Neuron (in vitro differentiated cells): ENCODE measurements at regions not wholly inside any gene's neighbourhood (a gene's known extent, or its start where the extent isn't known, plus 50 kb on each side); places are given as distances from the start of the nearest gene placed in this dataset.

Experiments used
- H2AFZ ChIP-seq: one replicate; pipeline ENCODE4 v1.6.1; 2013; ENCODE audit warnings: low read depth, mild to moderate bottlenecking, inconsistent platforms, low read length, moderate library complexity
- H3K27me3 ChIP-seq: one replicate; pipeline ENCODE4 v1.6.1; 2013; ENCODE audit warnings: low read length; ENCODE audit not compliant: insufficient read depth
- H3K36me3 ChIP-seq: one replicate; pipeline ENCODE4 v1.6.1; 2013; ENCODE audit warnings: low read length; ENCODE audit not compliant: insufficient read depth
- H3K4me1 ChIP-seq: one replicate; pipeline ENCODE4 v1.6.1; 2013; ENCODE audit warnings: low read length; ENCODE audit not compliant: insufficient read depth
- H3K4me3 ChIP-seq: 2 replicates; pipeline ENCODE4 v1.5.1; 2013; ENCODE audit warnings: mild to moderate bottlenecking, low read length, moderate library complexity
- H3K9me3 ChIP-seq: one replicate; pipeline ENCODE4 v1.6.1; 2013; ENCODE audit warnings: low read length

DNA sequence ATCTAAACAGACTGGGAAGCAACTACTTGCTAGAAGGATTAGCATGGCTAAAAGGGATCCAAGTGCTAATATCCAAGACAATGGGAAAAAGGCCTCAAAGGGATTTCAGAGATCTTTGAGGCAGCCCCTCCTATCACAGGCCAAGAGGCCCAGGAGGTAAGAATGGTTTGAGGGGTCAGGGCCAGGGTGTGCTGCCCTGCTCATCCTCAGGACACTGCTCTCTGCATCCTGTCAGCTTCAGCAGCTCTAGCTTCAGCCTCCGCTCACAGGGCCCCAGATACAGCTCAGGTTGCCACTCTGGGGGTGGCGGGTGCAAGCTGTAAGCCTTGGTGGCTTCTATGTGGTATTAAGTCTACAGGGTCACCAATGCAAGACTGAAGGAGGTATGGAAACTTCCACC, 278.7 kb downstream of the PARP8 start:
- Histone ChIP-seq H3K27me3 (no peaks in the 10 kb centered on the region), H2AFZ (no peak overlapping the region), H3K36me3 (no peaks in the 10 kb centered on the region), H3K9me3 (no peaks in the 10 kb centered on the region), H3K4me3 (no peak overlapping the region), H3K4me1 (no peaks in the 10 kb centered on the region)

DNA sequence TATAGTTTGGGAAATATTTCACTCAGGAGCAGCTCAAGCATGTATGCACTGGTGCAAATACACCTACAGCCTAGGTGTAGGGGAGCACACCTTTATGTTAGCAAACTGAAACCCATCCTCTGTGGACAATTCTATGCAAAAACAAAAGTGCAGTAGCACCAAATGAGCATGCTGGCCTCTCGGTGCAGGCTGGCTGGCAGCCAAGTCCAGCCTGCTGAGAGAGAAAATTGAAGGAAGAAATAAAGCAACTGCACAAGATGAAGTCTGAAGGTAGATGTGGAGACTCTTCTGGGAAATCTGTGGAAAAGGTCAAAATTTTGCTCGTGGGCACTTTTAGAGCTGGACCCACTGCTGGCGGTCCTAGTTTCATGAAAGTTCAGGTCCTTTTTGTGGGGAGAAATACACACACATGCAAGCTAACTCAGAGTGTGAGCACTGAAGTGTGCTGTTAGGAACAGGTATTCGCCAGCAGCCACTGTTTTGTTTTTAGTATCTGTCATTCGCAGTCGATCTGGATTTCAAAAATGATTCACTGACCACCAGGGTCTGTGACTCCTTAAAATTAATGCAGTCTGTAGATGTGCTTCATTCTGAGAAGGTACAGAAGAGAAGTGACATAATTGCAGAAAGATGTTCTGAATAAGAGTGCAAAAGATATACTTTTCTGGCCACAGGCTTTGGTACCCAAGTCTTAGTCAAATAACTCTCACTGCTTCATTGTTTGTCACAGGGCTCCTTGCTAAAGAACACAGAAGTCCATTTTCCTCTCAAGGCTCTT, 281.7 kb downstream of the PARP8 start:
- Histone ChIP-seq H3K4me3 (no peak overlapping the region), H3K4me1 (no peaks in the 10 kb centered on the region), H3K9me3 (no peaks in the 10 kb centered on the region), H2AFZ (no peak overlapping the region), H3K36me3 (no peaks in the 10 kb centered on the region), H3K27me3 (no peaks in the 10 kb centered on the region)

DNA sequence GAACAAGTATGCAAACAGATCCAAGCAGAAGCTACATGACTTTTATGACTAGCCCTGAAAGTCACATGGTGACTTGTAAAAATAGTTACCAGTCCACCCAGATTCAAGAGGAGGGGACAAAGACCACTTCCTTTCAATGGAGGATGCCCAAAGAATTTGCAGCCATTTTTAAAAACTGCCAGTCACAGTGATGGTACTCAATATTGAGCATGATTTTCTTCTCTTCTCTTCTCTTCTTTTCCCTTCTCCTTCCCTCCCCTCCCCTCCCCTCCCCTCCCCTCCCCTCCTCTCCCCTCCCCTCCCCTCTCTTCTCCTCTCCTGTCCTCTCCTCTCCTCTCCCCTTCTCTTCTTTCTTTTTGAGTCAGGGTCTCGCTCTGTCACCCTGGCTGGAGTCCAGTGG, 286.9 kb downstream of the PARP8 start:
- no peaks in the 10 kb centered on the region for H3K4me1 ChIP-seq
- no peak overlapping the region for H2AFZ ChIP-seq
- H3K4me3 ChIP-seq: no peak overlapping the region
- H3K36me3 ChIP-seq: no peaks in the 10 kb centered on the region
- no peaks in the 10 kb centered on the region for H3K27me3 ChIP-seq
- H3K9me3 ChIP-seq: no peaks in the 10 kb centered on the region

DNA sequence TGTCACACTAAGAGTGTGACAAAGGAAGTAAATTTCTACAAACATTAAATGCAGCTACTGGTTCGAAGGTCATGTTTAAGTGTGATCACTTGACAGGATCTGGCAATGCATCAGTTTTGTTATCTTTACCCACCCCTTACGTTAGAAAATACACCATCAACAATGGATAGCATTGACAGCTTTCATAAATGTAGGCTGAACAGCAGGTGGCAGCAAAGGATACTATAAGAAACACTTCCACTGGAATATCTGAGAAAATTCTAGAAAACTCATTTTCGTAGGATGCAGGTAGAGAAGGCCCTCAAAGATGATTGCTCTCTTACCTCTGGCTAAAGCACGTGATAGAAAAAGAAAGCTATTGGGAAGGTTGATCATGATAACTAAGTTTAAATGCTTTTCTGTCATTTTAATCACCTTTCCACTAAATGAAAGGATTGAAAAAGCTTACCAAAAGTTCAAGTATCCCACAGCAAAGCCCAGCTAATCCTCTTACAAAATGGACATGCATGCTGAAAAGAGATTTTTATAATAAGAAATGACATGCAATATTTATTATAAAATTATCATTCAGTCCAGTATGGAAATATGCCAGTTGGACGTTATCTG, 292.5 kb downstream of the PARP8 start:
- H2AFZ ChIP-seq: no peak overlapping the region
- H3K27me3 ChIP-seq: peaks cover 7% of the 10 kb centered on the region
- H3K4me3 ChIP-seq: no peak overlapping the region
- no peaks in the 10 kb centered on the region for H3K9me3 ChIP-seq
- H3K36me3 ChIP-seq: no peaks in the 10 kb centered on the region
- H3K4me1 ChIP-seq: peaks cover 8% of the 10 kb centered on the region

DNA sequence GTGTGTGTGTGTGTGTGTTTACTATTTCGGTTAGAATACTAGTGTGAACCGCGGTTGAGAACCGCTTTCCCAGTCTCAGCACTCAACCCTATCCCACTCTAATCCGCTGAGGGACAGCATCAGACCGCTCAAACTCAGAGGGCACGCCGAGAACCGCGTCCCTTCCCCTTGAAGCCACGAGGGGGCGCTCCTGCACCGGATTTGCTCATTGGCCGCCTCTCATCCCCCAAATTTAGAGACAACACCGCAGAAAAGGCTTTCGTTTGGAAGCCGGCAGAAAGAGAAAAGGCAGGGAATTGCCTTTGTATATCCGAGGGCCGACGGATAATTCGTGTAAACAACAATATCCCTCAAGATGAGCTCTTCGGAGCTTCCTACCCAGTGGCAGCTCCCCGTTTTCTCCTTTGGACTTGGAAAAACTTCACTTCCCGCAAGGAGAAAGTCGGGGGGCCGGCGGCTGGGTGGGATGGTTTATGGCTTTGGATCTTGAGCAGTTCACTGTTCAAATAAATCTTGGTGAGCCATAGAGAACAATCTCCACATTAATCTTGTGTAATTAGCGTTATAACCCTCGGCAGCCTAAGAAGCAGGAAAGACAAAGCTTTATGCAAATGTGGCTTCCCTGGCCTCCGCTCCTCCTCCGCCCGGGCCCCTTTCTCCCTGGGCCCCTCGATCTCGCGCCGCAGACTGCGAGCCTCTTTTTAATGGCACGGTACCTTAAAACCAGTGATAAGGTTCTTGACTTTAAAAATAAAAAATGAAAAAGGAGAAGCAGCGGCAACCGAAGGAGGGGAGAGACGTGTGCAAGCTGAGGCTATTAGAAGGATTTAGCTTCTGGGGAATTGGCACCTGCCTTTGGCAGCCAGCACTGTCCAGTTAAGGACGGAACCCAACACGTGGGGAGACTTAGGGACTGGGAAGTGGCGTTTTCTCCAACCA, 296.8 kb downstream of the PARP8 start:
- peak overlapping the region; percentile 68 for H2AFZ ChIP-seq
- peaks cover 50% of the 10 kb centered on the region for H3K27me3 ChIP-seq
- H3K9me3 ChIP-seq: no peaks in the 10 kb centered on the region
- H3K36me3 ChIP-seq: no peaks in the 10 kb centered on the region
- peak overlapping the region; percentile 37 for H3K4me3 ChIP-seq
- H3K4me1 ChIP-seq: peaks cover 15% of the 10 kb centered on the region

DNA sequence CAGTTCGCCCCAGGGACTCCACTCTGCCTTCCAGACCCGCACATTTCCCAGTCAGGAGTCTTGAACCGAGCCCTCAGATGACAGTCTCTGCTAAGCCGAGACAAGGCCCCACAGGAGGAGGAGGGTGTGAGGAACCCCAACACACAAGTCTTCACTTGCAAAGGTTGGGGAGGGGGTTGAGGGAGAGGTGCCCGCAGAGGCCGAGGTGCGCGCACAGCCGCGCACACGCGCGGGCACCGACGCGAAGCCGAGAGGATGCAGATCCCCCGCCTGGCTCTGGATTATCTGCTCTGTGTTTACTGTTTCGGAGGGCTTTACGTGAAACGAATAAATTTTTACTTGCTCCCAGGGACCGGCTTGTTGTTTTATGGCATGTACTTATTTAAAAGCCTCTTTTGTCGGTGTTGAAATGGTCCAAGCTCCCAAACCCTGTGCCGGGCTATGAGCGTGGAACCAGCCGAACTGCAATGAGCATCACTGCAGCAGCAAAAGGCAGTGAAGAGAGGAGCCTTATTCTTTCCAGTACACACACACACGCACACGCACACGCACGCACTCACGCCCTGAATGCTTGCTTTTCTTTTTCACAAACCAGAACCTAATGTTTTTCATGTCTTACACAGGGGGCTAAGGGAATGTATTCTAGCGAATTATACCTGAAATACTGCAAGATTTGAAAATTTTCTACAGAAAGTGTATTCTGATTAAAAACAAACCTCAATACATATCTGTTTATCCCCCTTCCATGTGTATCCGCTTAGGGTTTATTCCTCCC, 297.7 kb downstream of the PARP8 start:
- peaks cover 23% of the 10 kb centered on the region for H3K4me1 ChIP-seq
- H3K27me3 ChIP-seq: peaks cover 59% of the 10 kb centered on the region
- no peak overlapping the region for H2AFZ ChIP-seq
- H3K9me3 ChIP-seq: no peaks in the 10 kb centered on the region
- no peaks in the 10 kb centered on the region for H3K36me3 ChIP-seq
- no peak overlapping the region for H3K4me3 ChIP-seq

DNA sequence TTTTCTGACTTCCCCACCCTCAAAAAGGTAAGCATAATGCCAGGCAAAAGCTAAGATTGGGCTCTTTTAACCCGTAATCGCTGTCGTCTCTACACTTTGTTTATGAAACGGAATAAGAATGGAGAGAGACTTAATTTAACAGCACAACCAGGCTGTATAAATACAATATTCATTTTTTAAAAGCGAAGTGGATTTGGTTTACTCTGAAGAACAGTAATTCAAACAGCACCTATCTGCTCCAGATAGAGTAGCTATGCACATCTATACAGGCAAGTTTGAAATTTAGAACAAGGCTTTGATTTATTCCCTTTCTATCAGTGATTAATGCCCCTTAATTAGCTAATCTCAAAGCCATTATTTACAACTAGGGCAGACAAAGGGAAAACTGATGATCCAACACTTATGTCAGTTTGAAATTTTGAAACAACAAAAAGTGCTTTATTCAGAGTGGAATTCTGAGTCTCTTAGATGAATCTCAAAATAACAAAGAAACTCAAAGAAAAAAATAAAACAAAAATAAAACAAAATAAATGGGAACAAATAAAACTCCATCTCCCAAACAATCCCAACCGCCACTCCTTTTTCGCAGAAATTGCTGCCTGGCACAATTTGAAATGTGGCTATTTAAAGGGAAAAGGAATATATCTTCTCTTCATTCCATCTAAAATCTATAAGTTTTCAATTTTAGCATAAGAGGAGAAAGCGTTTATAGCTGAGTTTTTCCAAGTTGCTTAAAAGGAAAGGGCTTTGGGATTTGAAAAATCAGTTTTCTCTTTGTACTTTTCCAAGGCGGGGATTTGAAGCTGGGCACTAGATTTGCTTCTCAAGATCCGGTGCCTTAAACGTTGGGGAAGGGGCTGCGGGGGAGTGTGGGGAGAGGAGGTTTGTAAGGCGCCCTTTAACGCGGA, 298.6 kb downstream of the PARP8 start:
- no peaks in the 10 kb centered on the region for H3K9me3 ChIP-seq
- no peak overlapping the region for H3K4me3 ChIP-seq
- peaks cover 30% of the 10 kb centered on the region for H3K4me1 ChIP-seq
- no peak overlapping the region for H2AFZ ChIP-seq
- H3K27me3 ChIP-seq: peaks cover 66% of the 10 kb centered on the region
- no peaks in the 10 kb centered on the region for H3K36me3 ChIP-seq

DNA sequence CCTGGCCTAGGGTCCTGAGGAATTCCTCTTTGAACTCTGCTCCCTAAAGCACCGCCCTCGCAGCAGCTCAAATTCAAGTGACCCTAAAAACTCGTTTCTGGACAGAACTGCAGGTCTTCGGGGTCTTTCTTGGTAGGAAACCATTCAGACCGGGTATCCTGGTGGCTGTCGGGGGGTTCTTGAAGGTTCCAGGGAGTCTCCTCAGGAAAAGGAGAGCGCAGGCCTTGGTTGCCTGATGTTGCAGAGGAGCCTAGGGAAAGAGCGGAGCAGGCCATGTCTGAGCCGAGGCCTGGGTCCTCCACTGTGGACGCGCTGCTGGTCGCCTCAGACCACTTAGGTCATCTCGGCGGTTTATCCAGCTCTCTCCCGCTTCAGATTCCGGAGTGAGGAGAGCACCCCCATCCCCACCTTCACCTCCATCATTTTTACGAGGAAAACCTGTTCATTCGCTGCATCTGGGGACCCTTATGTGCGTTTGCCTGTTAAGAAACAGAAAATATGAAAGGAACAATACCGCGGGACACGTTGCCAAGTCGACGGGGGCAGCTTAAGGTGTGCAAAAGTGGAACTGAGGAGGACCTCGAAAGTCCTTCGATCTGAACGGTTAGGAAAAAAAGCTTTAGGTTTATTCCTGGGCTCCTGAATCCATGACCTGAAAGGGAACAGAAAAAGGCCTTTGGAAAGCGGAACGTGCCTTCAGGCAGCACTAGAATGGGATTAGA, 299.4 kb downstream of the PARP8 start:
- Histone ChIP-seq H2AFZ (no peak overlapping the region), H3K4me3 (no peak overlapping the region), H3K9me3 (no peaks in the 10 kb centered on the region), H3K4me1 (peaks cover 30% of the 10 kb centered on the region), H3K36me3 (no peaks in the 10 kb centered on the region), H3K27me3 (peaks cover 74% of the 10 kb centered on the region)

DNA sequence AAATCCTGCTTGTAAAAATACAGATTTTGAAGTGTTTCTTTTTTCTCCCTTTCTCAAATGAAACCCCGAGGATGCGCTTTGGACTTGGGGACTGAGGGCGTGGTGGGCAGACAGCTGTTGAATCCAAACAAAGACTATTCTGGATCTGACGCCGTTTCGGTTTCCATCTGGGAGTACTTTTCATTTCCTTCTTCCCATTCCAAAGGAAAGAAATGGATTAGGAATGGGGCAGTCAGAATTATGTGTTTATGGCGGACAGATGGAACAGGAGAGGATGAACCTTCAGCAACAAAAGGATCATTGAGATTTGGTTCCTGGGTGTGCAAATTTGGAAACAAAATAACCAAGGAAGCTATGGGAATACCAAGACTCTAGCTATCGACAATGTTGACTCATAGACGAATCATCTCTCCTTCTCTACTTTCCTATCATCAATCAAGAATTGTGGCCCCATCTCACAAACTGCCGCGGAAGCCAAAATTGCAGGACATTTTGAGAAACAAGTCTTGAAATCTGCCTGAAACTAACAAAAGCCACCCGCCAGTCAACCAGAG, 300.6 kb downstream of the PARP8 start:
- Histone ChIP-seq H3K9me3 (no peaks in the 10 kb centered on the region), H3K36me3 (no peaks in the 10 kb centered on the region), H3K4me3 (no peak overlapping the region), H2AFZ (no peak overlapping the region), H3K4me1 (peaks cover 30% of the 10 kb centered on the region), H3K27me3 (peaks cover 79% of the 10 kb centered on the region)

DNA sequence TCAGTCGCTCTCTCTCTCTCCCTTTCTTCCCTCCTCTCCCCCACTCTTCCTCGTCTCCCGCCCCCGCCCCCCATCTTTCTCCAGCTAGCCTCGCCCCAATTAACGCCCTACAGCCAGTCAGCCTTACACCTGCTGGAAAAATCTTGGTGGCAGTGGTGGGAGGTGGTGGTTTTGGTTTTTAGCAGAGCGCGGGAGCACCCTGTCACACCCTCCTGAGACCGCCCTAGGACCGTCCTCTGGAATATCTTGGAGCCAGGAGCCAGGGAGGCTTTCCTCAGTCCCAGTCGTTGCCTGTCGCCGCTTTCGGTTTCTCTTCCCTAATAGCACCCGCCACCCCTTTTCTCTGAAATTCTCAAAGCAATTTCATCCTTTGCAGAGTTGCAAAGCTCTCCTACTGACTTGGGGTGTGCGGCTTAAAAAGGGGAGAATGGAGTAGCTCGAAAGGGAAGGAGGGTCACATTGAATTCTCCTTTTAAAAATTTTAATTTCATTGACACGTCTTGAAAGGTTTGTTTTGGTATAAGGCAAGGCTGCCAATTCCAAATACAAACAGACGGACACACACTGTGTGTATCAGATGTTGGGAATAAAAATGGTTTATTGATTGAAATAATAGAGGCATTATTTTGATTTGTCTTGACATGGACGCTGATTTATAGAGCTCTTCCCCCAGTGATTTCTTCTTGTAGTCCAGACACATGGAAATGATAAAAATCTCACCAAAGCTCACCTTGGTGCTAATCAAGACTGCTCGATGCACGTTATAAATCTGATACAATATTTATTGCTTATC, 301.3 kb downstream of the PARP8 start:
- Histone ChIP-seq H3K4me3 (no peak overlapping the region), H3K36me3 (no peaks in the 10 kb centered on the region), H2AFZ (no peak overlapping the region), H3K27me3 (peaks cover 79% of the 10 kb centered on the region), H3K9me3 (no peaks in the 10 kb centered on the region), H3K4me1 (peaks cover 30% of the 10 kb centered on the region)
